ENCODE measurements at regions not wholly inside any gene's neighbourhood (a gene's known extent, or its start where the extent isn't known, plus 50 kb on each side); places are given as distances from the start of the nearest gene placed in this dataset.

- no peak for DNase-seq
These were observed 162.5 kb upstream of the TMEFF2 start for GRCh38 chr2:192357217-192357616.

DNA sequence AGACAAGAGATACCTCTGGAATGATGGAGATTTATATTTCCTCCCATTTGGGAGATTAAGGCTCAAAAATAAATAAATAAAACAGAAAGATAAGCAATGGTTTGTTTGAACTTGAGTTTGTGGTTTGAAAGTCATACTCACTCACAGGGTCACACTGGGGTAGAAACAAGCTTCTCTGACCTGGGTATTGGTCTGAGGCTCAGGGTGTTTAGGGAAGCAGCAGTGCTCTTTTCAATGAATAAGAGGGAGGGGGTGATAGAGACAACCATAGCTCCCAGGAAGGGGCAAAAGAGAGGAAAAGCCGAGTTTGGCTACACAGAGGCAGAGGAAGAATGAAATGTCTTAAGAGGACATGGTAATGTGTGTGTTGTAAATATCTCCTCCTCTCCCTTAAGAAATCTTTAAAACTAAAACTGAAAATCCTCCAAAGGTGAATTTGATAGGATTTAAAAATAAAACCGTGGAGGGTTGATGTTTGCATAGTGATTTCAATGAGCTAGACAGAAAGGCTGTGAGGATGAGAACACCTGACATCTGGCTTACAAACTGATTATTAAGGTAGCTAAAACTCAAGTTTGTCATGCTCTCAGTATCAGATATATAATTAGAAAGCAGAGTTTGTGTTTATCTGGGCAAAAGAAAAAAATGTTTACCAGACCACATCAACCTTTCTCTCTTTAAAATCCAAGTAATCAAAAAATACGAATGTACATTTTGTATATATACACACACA lies 159.9 kb upstream of the TMEFF2 start:
- DNase-seq = no peak

DNA sequence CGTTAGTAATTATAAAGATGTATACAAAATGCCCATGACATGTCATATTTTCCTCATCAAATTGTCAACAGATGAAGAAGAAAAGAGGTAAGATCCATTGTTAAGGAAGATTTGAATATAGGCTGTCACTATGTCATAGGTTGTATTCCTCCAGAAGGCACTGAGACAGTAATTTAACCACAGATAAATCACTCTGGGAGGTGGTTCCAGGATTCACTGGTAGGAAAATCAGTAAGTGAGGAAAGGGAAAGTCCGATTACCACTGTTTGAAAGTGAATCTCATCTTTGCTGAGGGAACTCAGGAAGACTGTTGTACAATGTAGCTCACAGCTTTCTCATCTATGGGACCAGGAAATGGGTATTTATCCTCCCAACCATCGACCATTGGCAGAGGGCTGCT lies 152.8 kb upstream of the TMEFF2 start:
- no peak for DNase-seq

GRCh38 chr2:192345287-192345686 lies 150.6 kb upstream of the TMEFF2 start:
- no peak for DNase-seq

DNA sequence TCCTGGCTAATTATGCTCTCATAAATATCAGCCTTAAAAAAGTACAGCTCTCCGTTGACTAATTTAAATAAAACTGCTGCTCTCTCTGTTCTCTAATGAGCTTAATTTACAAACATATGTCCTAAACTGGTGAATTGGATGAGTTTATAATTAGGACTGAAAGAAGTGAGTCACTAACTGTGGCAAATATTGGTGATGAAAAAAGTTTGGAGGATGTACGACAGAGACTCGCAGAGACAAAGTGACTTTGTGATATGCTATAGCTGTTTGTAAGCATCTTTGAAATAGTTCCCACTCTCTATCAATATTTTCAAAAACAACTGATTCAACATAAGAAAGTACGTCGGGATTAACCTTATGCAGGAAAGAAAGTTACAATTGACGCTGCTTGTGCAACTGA lies 138.9 kb upstream of the TMEFF2 start:
- no peak for DNase-seq

DNA sequence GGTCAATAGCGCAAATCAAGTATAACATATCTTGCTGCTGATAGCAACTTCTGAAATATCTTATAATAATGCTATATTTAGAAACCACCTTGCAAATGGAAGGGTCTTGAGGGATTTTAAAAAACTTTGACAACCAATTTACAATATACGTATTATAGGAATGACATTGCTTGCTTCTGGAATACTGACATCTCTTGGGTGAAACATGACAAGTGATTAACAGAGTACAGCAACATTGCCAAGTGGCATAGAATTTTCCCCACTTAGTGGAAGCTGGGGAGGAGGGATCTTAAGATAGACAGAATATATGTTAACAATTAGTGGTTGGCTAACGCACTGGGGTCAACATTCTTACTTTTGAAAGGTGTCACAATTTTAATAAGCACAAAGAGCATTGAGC lies 133.6 kb upstream of the TMEFF2 start:
- no peak for DNase-seq

GRCh38 chr2:192327576-192327975 lies 132.8 kb upstream of the TMEFF2 start:
- DNase-seq = no peak

DNA sequence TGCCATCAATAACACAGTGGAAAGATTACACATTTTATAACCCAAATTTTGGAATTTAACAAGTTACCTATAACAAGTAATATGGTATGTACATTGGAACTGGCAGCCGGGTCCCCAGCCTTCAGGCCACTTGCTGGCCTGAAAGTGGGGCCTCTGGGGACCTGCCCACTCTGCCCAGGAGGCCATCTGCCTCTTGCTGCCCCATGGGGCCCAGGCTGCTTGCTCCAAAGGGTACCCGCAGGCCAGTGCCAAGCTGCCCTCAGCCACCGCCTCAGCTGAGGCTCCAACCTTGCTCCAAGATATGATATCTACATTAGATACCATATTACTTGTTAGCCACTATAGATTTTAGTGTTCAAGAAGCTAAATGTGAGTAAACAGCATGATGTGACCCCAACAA lies 120.8 kb upstream of the TMEFF2 start:
- DNase-seq = no peak

GRCh38 chr2:192314800-192315481 lies 120.2 kb upstream of the TMEFF2 start:
- no peak for DNase-seq

- no peak for DNase-seq
These were observed 119.0 kb upstream of the TMEFF2 start for GRCh38 chr2:192313773-192314172.

DNA sequence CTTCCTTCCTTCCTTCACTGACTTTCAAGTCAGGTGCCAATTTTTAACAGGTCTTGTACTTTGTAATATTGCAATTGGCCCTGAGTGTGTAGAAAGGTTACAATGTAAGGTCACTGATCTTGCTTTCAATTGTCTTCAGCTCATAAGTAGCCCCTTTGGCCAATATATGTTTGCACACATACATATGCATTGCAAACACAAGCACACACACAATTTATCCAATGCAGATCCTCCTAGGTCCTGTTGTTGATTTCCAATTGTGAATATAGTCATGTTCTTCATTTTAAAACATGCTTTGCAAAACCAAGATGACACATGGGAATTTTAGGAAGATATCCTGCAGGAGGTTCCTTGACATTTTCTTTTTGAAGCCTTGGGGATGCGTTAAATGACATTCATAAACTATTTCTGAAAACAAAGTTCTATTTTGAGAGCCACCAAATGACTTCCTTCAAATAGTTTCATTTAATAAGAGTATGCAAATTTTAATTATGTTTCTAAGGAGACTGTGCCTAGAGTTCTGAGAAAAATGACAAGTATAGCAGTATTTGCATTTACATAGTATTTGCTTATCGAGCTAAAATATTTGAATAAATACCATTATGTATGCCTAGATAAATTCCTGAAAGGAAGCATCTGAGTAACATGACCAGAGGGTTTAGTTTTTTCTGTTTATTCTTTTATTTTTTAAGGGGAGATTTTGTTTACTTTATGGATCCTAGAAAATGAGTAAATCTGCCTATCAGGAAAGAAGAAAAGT lies 117.1 kb upstream of the TMEFF2 start:
- DNase-seq = no peak

DNA sequence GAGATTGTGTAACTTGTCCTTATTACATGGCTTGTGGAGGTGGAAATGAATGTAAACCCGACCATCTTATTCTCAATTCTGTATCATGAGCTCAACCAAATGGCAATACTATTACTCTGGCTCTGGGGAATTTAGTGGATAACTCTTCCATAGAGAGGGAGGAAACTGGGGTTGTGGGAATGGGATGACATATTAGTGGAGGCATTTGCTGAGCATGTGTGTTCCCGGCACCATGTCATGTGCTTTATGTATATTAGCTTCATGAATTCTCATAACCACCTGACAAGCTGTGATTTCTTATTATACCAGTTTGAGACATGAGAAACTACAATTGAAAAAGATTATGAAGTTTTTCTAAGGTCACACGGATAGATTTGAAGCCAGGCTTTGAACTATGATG lies 112.8 kb upstream of the TMEFF2 start:
- DNase-seq = no peak

GRCh38 chr2:192298664-192299063 lies 103.9 kb upstream of the TMEFF2 start:
- no peak for DNase-seq

DNA sequence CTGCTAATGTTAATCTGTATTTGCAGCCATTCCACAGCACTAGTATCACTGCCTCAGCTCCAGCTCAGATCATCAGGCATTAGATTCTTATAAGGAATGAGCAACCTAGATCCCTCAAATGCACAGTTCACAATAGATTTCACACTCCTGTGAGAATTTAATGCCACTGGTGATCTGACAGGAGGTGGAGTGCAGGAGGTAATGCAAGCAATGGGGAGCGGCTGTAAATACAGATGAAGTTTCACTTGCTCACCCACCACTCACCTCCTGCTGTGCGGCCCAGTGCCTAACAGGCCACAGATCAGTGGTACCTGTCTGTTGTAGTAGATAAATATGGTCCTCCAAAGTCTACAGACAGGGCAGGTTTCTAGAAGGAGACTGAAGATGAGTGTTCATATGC lies 97.7 kb upstream of the TMEFF2 start:
- no peak for DNase-seq

DNA sequence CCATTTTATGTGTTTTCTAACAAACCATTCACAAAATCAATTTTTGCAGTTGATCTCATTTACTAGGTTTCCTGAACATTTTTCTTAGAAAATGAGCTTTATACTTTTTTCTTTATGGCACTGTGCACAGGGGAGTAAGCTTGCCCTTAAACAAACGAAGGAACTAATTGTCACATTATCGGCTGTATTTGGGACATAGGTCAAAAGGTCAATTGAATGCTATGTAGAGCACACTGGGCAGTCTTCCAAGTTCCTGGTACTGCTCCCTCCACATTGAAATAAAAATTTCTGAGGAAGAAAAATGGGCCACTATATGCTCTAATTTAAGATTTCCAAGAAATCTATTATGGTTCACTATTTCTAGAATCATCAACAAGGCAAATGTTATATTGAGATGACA lies 93.6 kb upstream of the TMEFF2 start:
- DNase-seq = peak; percentile 40 to 44

- peak; percentile 19 to 39 for DNase-seq
These were observed 91.5 kb upstream of the TMEFF2 start for GRCh38 chr2:192286093-192286701.

GRCh38 chr2:192283450-192283849 lies 88.7 kb upstream of the TMEFF2 start:
- no peak for DNase-seq

DNA sequence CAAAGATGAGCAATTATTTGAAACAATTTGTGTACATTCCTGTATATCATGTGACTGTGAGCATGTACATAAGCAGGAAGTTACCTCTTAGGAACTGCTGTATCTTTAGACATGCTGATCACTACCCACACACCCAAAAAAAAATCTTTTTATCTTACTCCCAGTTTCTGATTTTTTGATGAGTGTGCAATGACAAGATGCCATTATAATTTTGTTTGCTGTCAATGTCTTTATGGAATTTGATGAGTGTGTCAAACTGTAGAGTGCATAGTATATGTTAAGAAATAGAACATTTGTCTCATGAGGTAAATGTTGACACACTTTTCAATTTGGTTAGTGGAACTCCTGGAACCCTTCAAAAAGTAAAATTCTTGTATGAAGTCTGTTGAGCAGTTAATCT lies 84.0 kb upstream of the TMEFF2 start:
- no peak for DNase-seq

DNA sequence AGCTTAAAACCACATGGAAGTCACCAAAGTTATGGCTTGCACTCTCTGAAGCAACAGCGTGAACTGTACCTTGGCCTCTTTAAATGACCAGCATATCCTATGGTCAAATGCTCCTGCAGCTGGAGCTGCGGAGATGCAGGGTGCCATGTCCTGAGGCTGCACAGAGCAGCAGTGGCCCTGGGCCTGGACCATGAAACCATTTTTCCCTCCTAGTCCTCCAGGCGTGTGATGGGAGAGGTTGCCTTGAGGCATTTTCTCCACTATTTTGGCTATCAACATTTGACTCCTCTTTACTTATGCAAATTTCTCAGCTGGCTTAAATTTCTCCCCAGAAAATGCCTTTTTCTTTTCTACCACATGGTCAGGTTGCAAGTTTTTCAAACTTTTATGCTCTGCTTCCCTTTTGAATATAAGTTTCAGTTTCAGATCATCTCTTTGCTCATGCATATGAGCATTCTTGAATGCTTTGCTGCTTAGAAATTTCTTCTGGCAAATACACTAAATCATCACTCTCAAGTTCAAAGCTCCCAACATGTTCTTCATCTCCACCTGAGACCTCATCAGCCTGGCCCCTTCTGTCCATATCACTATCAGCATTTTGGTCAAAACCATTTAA lies 82.9 kb upstream of the TMEFF2 start:
- DNase-seq = no peak

DNA sequence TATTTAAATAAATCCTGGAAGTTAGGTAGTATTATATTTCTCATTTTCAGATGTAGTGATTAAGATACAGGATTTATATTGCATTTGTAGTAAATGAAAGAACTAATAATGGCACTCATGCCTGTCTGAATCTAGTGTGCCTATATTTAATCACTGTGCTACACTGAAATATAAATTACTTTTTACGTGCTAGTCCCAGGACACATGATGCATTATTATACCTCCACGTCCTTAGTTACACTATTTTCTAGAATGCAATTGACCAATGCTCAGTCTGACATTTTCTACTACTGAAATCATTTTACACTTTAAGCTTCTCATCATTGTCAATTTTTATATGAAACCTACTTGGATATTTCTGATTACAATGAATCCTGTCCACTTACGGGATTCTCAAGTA lies 80.9 kb upstream of the TMEFF2 start:
- DNase-seq = no peak

DNA sequence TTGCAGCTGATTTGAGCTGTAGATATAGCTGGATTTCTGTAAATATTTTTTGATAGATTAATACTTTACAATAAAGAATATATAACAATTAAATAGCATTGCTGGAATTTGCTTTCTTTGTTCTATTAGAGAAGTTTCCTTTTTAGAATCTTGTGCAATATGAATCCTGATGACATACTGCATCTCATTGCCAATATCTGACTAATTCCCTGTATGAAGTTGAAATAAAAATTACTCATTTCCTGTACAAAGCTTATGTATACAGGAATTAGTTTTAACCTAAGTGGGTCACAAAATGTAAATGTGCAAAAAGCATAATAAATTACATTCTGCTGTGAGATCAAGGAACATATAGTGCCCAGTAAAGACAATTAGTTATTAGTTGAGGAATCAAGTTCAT lies 72.8 kb upstream of the TMEFF2 start:
- DNase-seq = no peak

DNA sequence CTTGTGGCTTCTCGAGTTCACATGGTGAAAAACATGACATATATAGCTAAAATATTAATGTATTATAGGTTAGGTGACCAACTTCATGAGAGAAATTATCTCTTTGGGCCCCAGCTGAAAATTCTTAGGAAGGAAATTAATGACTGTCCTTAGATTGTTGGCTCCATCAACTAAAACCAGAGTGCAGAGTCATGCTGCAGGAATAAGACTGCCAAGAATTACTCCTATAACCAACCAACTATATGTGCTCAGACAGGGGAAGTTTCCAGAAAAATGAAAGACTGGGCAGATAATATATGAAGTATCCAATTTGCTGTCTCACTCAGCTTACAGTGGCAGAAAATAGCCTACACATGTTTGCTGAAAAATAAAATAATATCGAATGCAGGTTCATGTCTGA lies 71.0 kb upstream of the TMEFF2 start:
- DNase-seq = no peak

GRCh38 chr2:192254444-192254843 lies 59.7 kb upstream of the TMEFF2 start:
- no peak for DNase-seq

Measured in SHP77 (cell line).